ENCODE measurements at regions not wholly inside any gene's neighbourhood (a gene's known extent, or its start where the extent isn't known, plus 50 kb on each side); places are given as distances from the start of the nearest gene placed in this dataset.

DNA sequence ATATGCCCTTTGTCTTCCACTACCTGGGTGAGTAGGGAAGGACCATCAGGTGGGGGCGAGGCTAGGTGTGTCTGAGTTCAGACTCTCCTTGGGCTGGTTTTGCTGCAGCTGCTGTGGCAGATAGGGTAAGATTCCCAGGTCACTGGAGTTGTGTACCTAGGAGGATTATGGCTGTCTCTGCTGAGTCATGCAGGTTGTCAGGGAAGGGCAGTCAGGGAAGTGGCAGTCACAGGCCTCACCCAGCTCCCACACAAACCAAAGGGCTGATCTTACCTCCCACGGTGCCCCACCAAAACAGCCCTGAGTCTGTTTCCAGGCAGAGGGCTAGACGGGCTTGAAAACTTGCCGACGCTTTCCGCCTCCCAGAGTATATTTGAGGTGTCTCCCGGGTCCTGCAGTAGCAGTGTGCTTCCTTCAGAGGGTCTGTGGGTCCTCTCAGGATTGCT lies 201.6 kb upstream of the PLXNA2 start:
- TF ChIP-seq, protein P1, sequence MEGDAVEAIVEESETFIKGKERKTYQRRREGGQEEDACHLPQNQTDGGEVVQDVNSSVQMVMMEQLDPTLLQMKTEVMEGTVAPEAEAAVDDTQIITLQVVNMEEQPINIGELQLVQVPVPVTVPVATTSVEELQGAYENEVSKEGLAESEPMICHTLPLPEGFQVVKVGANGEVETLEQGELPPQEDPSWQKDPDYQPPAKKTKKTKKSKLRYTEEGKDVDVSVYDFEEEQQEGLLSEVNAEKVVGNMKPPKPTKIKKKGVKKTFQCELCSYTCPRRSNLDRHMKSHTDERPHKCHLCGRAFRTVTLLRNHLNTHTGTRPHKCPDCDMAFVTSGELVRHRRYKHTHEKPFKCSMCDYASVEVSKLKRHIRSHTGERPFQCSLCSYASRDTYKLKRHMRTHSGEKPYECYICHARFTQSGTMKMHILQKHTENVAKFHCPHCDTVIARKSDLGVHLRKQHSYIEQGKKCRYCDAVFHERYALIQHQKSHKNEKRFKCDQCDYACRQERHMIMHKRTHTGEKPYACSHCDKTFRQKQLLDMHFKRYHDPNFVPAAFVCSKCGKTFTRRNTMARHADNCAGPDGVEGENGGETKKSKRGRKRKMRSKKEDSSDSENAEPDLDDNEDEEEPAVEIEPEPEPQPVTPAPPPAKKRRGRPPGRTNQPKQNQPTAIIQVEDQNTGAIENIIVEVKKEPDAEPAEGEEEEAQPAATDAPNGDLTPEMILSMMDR (conservative IDR thresholded peaks at IDR 0.05): no peak
- no peak for TF ChIP-seq EZH2 (IDR thresholded peaks at IDR 0.05; ENCODE audit: low read depth)

Data from PC-9 (cell line).